BJ (cell line): ENCODE measurements at regions not wholly inside any gene's neighbourhood (a gene's known extent, or its start where the extent isn't known, plus 50 kb on each side); places are given as distances from the start of the nearest gene placed in this dataset.
"Not testable (repeated sequence)": the region's sequence is repeated elsewhere in the genome, so short reads cannot be mapped to it uniquely, and the experiment has no call there.

Experiments used
- CTCF ChIA-PET: fragments of 350-600 bp; formaldehyde crosslinking; extraction: SDS; loops from one replicate; lab custom pipeline; 2021; ENCODE audit warnings: antibody characterized with exemption, inconsistent platforms; lab: Yijun Ruan, JAX
- POLR2A ChIA-PET: fragments of 300-600 bp; sonication (Branson Sonifier 250); formaldehyde crosslinking; extraction: SDS; loops from one replicate; lab custom pipeline; 2021; ENCODE audit warnings: antibody characterized with exemption; lab: Charles Lee
- DNase-seq: peaks from one replicate; pipeline ENCODE4 v3.0.0-alpha.2; 2011; ENCODE audit warnings: low read depth
- H3K27me3 ChIP-seq: 2 replicates; pipeline ENCODE4 v1.6.0; 2011; ENCODE audit warnings: low read length; ENCODE audit not compliant: control insufficient read depth, insufficient read depth
- H3K36me3 ChIP-seq: 2 replicates; pipeline ENCODE4 v1.5.1; 2011; ENCODE audit warnings: low read length; ENCODE audit not compliant: control insufficient read depth, insufficient read depth
- H3K4me3 ChIP-seq: 2 replicates; pipeline ENCODE4 v1.5.1; 2011; ENCODE audit warnings: low read depth, mild to moderate bottlenecking, control low read depth, low read length
- TF ChIP-seq, protein P1 (sequence below): IDR thresholded peaks from 2 replicates; pipeline ENCODE4 v1.5.1; 2011; ENCODE audit warnings: low read depth, mild to moderate bottlenecking, control low read depth, inconsistent platforms, low read length, moderate library complexity; ENCODE audit not compliant: insufficient read depth

DNA sequence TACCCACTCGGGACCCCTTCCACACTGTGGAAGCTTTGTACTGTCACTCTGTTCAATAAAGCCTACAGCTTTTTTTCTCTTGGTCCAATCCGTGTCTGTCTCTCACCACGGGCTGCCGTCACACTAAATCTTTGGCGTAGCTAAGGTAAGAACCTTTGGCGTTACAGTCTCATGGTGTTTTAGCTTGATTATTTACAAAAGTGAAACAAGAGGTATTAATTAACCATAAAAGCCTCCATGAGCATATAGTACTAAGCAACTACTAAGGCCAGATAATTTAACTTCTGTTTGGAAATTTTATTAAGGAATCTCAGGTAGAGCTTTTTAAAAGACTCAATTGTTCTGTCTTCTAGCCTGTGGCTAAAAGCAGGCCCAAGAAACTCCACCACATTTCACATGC is 370.7 kb upstream of the TRPC7 start:
- ChIA-PET CTCF (interaction anchor here (0.8 kb wide), 1 partner anchor 10 kb away, joined by 3 read pairs; no protein-coding TSS in a partner anchor), POLR2A (no interaction called here)
- TF ChIP-seq, protein P1, sequence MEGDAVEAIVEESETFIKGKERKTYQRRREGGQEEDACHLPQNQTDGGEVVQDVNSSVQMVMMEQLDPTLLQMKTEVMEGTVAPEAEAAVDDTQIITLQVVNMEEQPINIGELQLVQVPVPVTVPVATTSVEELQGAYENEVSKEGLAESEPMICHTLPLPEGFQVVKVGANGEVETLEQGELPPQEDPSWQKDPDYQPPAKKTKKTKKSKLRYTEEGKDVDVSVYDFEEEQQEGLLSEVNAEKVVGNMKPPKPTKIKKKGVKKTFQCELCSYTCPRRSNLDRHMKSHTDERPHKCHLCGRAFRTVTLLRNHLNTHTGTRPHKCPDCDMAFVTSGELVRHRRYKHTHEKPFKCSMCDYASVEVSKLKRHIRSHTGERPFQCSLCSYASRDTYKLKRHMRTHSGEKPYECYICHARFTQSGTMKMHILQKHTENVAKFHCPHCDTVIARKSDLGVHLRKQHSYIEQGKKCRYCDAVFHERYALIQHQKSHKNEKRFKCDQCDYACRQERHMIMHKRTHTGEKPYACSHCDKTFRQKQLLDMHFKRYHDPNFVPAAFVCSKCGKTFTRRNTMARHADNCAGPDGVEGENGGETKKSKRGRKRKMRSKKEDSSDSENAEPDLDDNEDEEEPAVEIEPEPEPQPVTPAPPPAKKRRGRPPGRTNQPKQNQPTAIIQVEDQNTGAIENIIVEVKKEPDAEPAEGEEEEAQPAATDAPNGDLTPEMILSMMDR, result no peak
- H3K4me3 ChIP-seq, result no peak overlapping the region
- no peak for DNase-seq
- no peaks in the 10 kb centered on the region for H3K36me3 ChIP-seq
- no peaks in the 10 kb centered on the region for H3K27me3 ChIP-seq

DNA sequence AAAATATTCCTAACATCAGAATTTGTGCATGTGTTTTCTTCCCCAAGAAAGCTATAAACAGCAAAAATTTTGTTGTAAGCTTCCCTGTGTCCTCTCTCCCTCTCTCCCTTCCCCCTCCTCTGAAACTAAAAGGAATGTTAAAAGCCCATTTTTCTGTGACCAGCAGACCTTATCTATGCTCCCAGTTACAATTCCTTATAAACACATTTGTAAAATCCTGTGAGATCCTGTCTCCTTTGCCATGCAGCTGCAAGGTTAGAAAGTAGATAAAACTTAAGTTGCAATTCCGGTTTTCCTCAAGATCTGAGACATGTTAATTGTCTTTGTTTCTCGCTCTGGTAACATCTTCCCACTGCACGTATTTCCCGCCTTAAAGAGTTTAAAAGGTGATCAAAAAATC is 370.3 kb upstream of the TRPC7 start:
- H3K4me3 ChIP-seq, H3K36me3 ChIP-seq, H3K27me3 ChIP-seq, CTCF ChIA-PET, DNase-seq, POLR2A ChIA-PET: not testable (repeated sequence)

- Histone ChIP-seq H3K36me3 (no peaks in the 10 kb centered on the region), H3K4me3 (no peak overlapping the region), H3K27me3 (no peaks in the 10 kb centered on the region)
- CTCF ChIA-PET, result interaction anchor here (0.7 kb wide), 1 partner anchor 35 kb away, joined by 3 read pairs; no protein-coding TSS in a partner anchor
- DNase-seq, result no peak
- TF ChIP-seq, protein P1, result no peak
- POLR2A ChIA-PET, result no interaction called here
Observed at GRCh38 chr5:136734628-136735027, 369.3 kb upstream of the TRPC7 start.

GRCh38 chr5:136732751-136733150 is 367.4 kb upstream of the TRPC7 start:
- no peak for DNase-seq
- POLR2A ChIA-PET, result no interaction called here
- CTCF ChIA-PET, result no interaction called here

DNA sequence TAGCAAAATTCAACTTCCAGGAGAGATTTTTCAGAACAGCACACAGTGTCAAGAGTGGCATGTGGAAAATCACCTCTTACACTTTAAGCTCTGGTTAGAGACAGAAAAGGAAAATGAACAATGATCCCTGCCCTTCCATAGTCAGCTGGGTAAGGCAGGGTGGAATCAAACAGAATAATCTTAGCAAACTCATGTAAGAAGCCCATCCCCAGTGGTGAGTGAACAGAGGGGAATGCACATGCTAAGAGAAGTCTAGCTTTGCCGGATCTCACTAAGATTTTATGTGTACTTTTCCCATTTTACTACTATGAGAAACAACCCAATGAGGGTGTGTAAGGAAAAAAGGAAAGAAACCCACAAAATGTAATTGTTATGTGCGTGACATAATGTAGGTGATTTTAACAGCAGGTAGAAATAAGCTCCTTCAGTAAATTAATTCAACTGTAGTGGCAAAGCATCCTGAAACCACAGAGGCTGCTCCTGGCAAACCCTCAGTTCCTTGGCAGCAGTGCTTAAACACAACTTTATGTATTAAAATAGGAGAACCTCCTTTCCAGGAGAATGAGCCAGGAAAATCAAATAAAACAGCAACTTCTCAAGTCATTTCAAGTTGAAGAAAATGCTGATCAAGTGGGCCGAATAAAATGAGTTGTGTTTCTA is 366.0 kb upstream of the TRPC7 start:
- TF ChIP-seq, protein P1, result no peak
- no peak for DNase-seq
- H3K27me3 ChIP-seq, result peaks cover 2% of the 10 kb centered on the region
- no peaks in the 10 kb centered on the region for H3K36me3 ChIP-seq
- ChIA-PET POLR2A (no interaction called here), CTCF (no interaction called here)
- no peak overlapping the region for H3K4me3 ChIP-seq

More at GRCh38 chr5:136732751-136733150, 367.4 kb upstream of the TRPC7 start:
- TF ChIP-seq, protein P1, result no peak
- Histone ChIP-seq H3K36me3 (no peaks in the 10 kb centered on the region), H3K27me3 (peaks cover 2% of the 10 kb centered on the region), H3K4me3 (no peak overlapping the region)

DNA sequence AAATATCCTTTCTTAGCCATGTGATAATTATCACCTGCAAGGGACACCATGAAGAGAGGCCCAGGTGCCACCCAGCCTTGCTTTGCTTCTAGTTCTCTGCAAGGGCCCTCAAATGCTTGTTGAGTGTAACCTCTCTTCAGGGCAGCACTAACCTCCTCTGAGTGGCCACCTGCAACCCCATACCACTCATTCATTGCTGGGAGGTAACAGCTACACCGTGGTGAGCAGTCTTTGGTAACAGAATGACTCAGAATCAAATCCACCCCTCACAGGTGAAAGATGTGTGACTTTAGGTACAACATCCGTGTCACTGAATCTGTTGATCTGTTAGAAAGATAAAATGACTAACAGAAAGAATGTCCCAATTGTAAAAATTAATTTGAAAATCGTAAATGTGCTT is 365.1 kb upstream of the TRPC7 start:
- POLR2A ChIA-PET, result no interaction called here
- DNase-seq, result no peak
- Histone ChIP-seq H3K4me3 (no peak overlapping the region), H3K36me3 (no peaks in the 10 kb centered on the region), H3K27me3 (peaks cover 2% of the 10 kb centered on the region)
- TF ChIP-seq, protein P1, result no peak
- CTCF ChIA-PET, result no interaction called here
